GM12878 (cell line): ENCODE measurements at regions not wholly inside any gene's neighbourhood (a gene's known extent, or its start where the extent isn't known, plus 50 kb on each side); places are given as distances from the start of the nearest gene placed in this dataset.

Source experiments
- ATAC-seq: fragments of 200-7000 bp; cut with Tn5 transposase; 3 replicates; pipeline ENCODE4 v1.9.1; 2020; ENCODE audit warnings: mild to moderate bottlenecking, moderate library complexity
- BruUV-seq: library from RNA; stranded (reverse); fragments of 400-500 nt; replicated peaks from 2 replicates; lab custom pipeline; 2021; lab: Mats Ljungman, UMichigan
- CTCF ChIA-PET: fragments of 300-600 bp; sonication (Branson Sonifier 250); formaldehyde crosslinking; extraction: SDS; loops from one replicate; lab custom pipeline; 2021; ENCODE audit warnings: inconsistent platforms; lab: Yijun Ruan, JAX
- POLR2A ChIA-PET: fragments of 350-600 bp; formaldehyde crosslinking; extraction: SDS; loops from one replicate; lab custom pipeline; 2021; ENCODE audit warnings: inconsistent platforms; lab: Charles Lee
- RAD21 ChIA-PET: fragments of 300-600 bp; sonication (Branson Sonifier 250); formaldehyde crosslinking; loops from one replicate; lab custom pipeline; 2023; ENCODE audit warnings: antibody characterized with exemption; ENCODE audit not compliant: unreplicated experiment; lab: Charles Lee
- SMC1A ChIA-PET: fragments of 300-600 bp; sonication (Branson Sonifier 250); formaldehyde crosslinking; loops from one replicate; lab custom pipeline; 2023; ENCODE audit not compliant: unreplicated experiment, uncharacterized antibody; lab: Charles Lee
- DNase-seq: peaks from one replicate; pipeline ENCODE4 v3.0.0-alpha.2; 2011; ENCODE audit warnings: low read depth, low spot score
- FAIRE-seq: peaks from 3 replicates; lab custom pipeline; 2011; peaks lifted over from hg19 to GRCh38; lab: Jason Lieb, UNC
- H2AFZ ChIP-seq: 2 replicates; pipeline ENCODE4 v1.6.0; 2011; ENCODE audit warnings: low read depth, low read length, control low read depth; ENCODE audit not compliant: control insufficient read depth
- H3K27ac ChIP-seq: 2 replicates; pipeline ENCODE4 v1.5.1; 2011; ENCODE audit warnings: control low read depth; ENCODE audit not compliant: control insufficient read depth, insufficient read depth
- H3K27me3 ChIP-seq, 2 experiments: replicated peaks in 1 of 2; 2 replicates each; pipeline versions ENCODE4 v1.6.0 to v1.6.1; 2011; ENCODE audit warnings: low read length in 1 of 2; ENCODE audit not compliant: control insufficient read depth in 2 of 2, insufficient read depth in 2 of 2
- H3K36me3 ChIP-seq, 2 experiments: 2 replicates each; pipeline ENCODE4 v1.5.1; 2011; ENCODE audit warnings: low read length in 1 of 2; ENCODE audit not compliant: control insufficient read depth in 2 of 2, insufficient read depth in 2 of 2
- H3K4me1 ChIP-seq: 2 replicates; pipeline ENCODE4 v1.6.1; 2011; ENCODE audit warnings: mild to moderate bottlenecking, low read length, moderate library complexity, mixed read lengths; ENCODE audit not compliant: control insufficient read depth, insufficient read depth
- H3K4me2 ChIP-seq: 2 replicates; pipeline ENCODE4 v1.6.0; 2011; ENCODE audit warnings: control low read depth; ENCODE audit not compliant: control insufficient read depth, insufficient read depth
- H3K4me3 ChIP-seq: fragments of 200-600 bp; sonication (generic); 2 replicates; pipeline ENCODE4 v1.5.1; 2016
- H3K79me2 ChIP-seq: 2 replicates; pipeline ENCODE4 v1.6.0; 2011; ENCODE audit warnings: low read length; ENCODE audit not compliant: control insufficient read depth, insufficient read depth
- H3K9ac ChIP-seq: 2 replicates; pipeline ENCODE4 v1.8.0; 2011; ENCODE audit warnings: low read length, control low read depth, mixed read lengths; ENCODE audit not compliant: control insufficient read depth, insufficient read depth
- H3K9me3 ChIP-seq: replicated peaks from 3 replicates; pipeline ENCODE4 v1.5.1; 2011; ENCODE audit warnings: mild to moderate bottlenecking, low read length; ENCODE audit not compliant: control insufficient read depth, insufficient read depth
- H4K20me1 ChIP-seq: 2 replicates; pipeline ENCODE4 v1.6.0; 2011; ENCODE audit not compliant: control insufficient read depth, insufficient read depth
- BRCA1 ChIP-seq: IDR thresholded peaks from 2 replicates; pipeline ENCODE4 v1.6.1; 2011; ENCODE audit warnings: low read depth, low read length, improper control_type of control experiment
- ESRRA ChIP-seq: IDR thresholded peaks from 2 replicates; pipeline ENCODE4 v1.6.1; 2012; ENCODE audit warnings: mild to moderate bottlenecking, low read length, improper control_type of control experiment
- ETV6 ChIP-seq, 2 experiments: fragments of 450-650 bp in 1 of 2; IDR thresholded peaks in 1 of 2; conservative IDR thresholded peaks in 1 of 2; 2 replicates each; pipeline ENCODE4 v1.6.1; 2014; ENCODE audit warnings: antibody characterized with exemption in 1 of 2, borderline replicate concordance in 1 of 2, low read depth in 1 of 2, mild to moderate bottlenecking in 1 of 2, moderate library complexity in 1 of 2
- KLF5 ChIP-seq: fragments of 450-650 bp; IDR thresholded peaks from 2 replicates; pipeline ENCODE4 v1.6.1; 2014; ENCODE audit warnings: mild to moderate bottlenecking; ENCODE audit not compliant: partially characterized antibody
- POLR2AphosphoS5 ChIP-seq: IDR thresholded peaks from 2 replicates; pipeline ENCODE4 v1.6.1; 2011; ENCODE audit warnings: mild to moderate bottlenecking, low read length, inconsistent platforms
- RELA ChIP-seq: fragments of 450-650 bp; IDR thresholded peaks from 2 replicates; pipeline ENCODE4 v1.8.0; 2014; ENCODE audit warnings: borderline replicate concordance; ENCODE audit not compliant: partially characterized antibody
- RELB ChIP-seq: fragments of 450-650 bp; IDR thresholded peaks from 2 replicates; pipeline ENCODE4 v1.6.1; 2017; ENCODE audit warnings: low read depth, mild to moderate bottlenecking, moderate library complexity
- TAF1 ChIP-seq: IDR thresholded peaks from 2 replicates; pipeline ENCODE4 v1.6.1; 2011; ENCODE audit warnings: mild to moderate bottlenecking, low read depth, low read length, borderline replicate concordance
- TCF7 ChIP-seq: IDR thresholded peaks from 2 replicates; pipeline ENCODE4 v1.6.1; 2014; ENCODE audit warnings: antibody characterized with exemption, borderline replicate concordance
- YY1 ChIP-seq: IDR thresholded peaks from 2 replicates; pipeline ENCODE4 v1.6.1; 2011; ENCODE audit warnings: low read depth, mild to moderate bottlenecking, low read length
- ZNF217 ChIP-seq: fragments of 450-650 bp; IDR thresholded peaks from 2 replicates; pipeline ENCODE4 v1.6.1; 2017; ENCODE audit warnings: antibody characterized with exemption, mild to moderate bottlenecking
- WGBS: methylation state at CpG from one replicate; pipeline ENCODE4 v1.1.6; 2016; ENCODE audit warnings: low lambda C conversion rate; ENCODE audit not compliant: insufficient replicate concordance, insufficient coverage; ENCODE audit errors: missing lambda C conversion rate; 5-methylcytosine and 5-hydroxymethylcytosine counted together
- in situ Hi-C: fragments of 300-500 bp; cut with MboI; formaldehyde crosslinking; loops from 9 replicates; pipeline ENCODE4 v1.14.3; 2018; ENCODE audit warnings: mixed read lengths
- intact Hi-C: fragments of 100-400 bp; cut with micrococcal nuclease; formaldehyde crosslinking; loops from one replicate; pipeline ENCODE4 v1.14.2; 2022; ENCODE audit not compliant: unreplicated experiment

- in situ Hi-C loops = no loop called here
- SMC1A ChIA-PET = no interaction called here
- H4K20me1 ChIP-seq = no peaks in the 10 kb centered on the region
- no peak overlapping the region for H3K27ac ChIP-seq
- no peak overlapping the region for H3K4me2 ChIP-seq
- 40% methylated on average over 4 of the region's 4 CpGs for WGBS
- no peak for ATAC-seq
- no peaks in the 10 kb centered on the region for H3K4me1 ChIP-seq
- H2AFZ ChIP-seq = no peak overlapping the region
- TF ChIP-seq KLF5 (no peak), RELA (no peak), ESRRA (no peak), POLR2AphosphoS5 (no peak), TCF7 (no peak), ETV6 (conservative IDR thresholded peaks at IDR 0.05 in 1 of 2, IDR thresholded peaks at IDR 0.05 in 1 of 2; ENCODE audit: borderline replicate concordance in 1 of 2, low read depth in 1 of 2) (no peak), BRCA1 (no peak), RELB (no peak), TAF1 (no peak), YY1 (no peak), ZNF217 (no peak)
- TF ChIP-seq, all 136 proteins: peak for 0
- DNase-seq = no peak
- Histone ChIP-seq H3K36me3 (no peaks in the 10 kb centered on the region), H3K4me3 (no peak overlapping the region), H3K79me2 (no peaks in the 10 kb centered on the region), H3K9ac (no peak overlapping the region), H3K9me3 (no peaks in the 10 kb centered on the region), H3K27me3 (peaks cover 0 to 2% of the 10 kb centered on the region in 2 experiments; a peak in 2 of 4 replicates)
- intact Hi-C loops = no loop called here
- POLR2A ChIA-PET = no interaction called here
- no peak for FAIRE-seq
- CTCF ChIA-PET = interaction anchor here (1.1 kb wide), 1 partner anchor 128 kb away, joined by 3 read pairs; no protein-coding TSS in a partner anchor
- BruUV-seq = no TSS peak
- RAD21 ChIA-PET = no interaction called here
Observed at GRCh38 chr3:124422805-124423204, 307.4 kb upstream of the UMPS start.
